Mesothelial cell of epicardium (in vitro differentiated cells): ENCODE measurements at regions not wholly inside any gene's neighbourhood (a gene's known extent, or its start where the extent isn't known, plus 50 kb on each side); places are given as distances from the start of the nearest gene placed in this dataset.

Experiments used
- DNase-seq, 2 experiments: peaks; one replicate each; pipeline ENCODE4 v3.0.0; 2021; ENCODE audit warnings: low spot score in 2 of 2; ENCODE audit not compliant: unreplicated experiment in 2 of 2
- H3K27ac Mint-ChIP-seq: 2 replicates; pipeline ENCODE4 v1.8.0; 2021; ENCODE audit warnings: mixed read lengths
- H3K27me3 Mint-ChIP-seq: 2 replicates; pipeline ENCODE4 v1.8.0; 2021; ENCODE audit warnings: low read depth, mixed read lengths
- H3K36me3 Mint-ChIP-seq: 2 replicates; pipeline ENCODE4 v1.8.0; 2021; ENCODE audit warnings: mixed read lengths
- H3K4me1 Mint-ChIP-seq: 2 replicates; pipeline ENCODE4 v1.8.0; 2021; ENCODE audit warnings: mixed read lengths
- H3K4me3 Mint-ChIP-seq: 2 replicates; pipeline ENCODE4 v1.8.0; 2021; ENCODE audit warnings: mild to moderate bottlenecking, moderate library complexity, mixed read lengths
- H3K9me3 Mint-ChIP-seq: 2 replicates; pipeline ENCODE4 v1.8.0; 2021; ENCODE audit warnings: mixed read lengths
- TF ChIP-seq, protein P1 (sequence below): fragments of 200-600 bp; sonication (generic); IDR thresholded peaks from one replicate; pipeline ENCODE4 v1.5.0; 2021; ENCODE audit warnings: antibody characterized with exemption; ENCODE audit not compliant: unreplicated experiment

DNA sequence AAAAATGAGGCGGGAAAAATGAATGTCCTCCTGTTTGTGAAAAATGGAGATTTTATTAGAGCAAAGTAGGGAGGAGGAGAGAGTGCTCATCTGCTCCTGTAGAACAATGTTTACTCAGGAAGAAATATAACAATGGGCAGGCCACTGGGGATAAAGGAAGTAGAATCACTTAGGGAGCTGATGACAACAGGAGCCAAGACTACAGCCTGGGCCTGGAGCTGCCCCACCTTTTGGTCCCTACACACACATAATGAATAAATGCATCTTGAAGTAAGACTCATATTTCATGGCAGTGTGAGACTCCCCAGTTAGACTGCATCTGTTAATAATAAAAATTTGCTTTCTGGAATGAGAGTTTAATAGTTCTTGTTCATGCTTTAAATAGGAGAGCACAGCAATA, 1939.8 kb downstream of the EFNA5 start:
- DNase-seq: no peak
- H3K9me3 Mint-ChIP-seq: peaks cover 11% of the 10 kb centered on the region
- H3K4me1 Mint-ChIP-seq: peaks cover 12% of the 10 kb centered on the region
- H3K27ac Mint-ChIP-seq: peak overlapping the region; percentile 28
- no peak overlapping the region for H3K4me3 Mint-ChIP-seq
- peaks cover 3% of the 10 kb centered on the region for H3K36me3 Mint-ChIP-seq
- H3K27me3 Mint-ChIP-seq: no peaks in the 10 kb centered on the region
- TF ChIP-seq, protein P1, sequence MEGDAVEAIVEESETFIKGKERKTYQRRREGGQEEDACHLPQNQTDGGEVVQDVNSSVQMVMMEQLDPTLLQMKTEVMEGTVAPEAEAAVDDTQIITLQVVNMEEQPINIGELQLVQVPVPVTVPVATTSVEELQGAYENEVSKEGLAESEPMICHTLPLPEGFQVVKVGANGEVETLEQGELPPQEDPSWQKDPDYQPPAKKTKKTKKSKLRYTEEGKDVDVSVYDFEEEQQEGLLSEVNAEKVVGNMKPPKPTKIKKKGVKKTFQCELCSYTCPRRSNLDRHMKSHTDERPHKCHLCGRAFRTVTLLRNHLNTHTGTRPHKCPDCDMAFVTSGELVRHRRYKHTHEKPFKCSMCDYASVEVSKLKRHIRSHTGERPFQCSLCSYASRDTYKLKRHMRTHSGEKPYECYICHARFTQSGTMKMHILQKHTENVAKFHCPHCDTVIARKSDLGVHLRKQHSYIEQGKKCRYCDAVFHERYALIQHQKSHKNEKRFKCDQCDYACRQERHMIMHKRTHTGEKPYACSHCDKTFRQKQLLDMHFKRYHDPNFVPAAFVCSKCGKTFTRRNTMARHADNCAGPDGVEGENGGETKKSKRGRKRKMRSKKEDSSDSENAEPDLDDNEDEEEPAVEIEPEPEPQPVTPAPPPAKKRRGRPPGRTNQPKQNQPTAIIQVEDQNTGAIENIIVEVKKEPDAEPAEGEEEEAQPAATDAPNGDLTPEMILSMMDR: no peak

DNA sequence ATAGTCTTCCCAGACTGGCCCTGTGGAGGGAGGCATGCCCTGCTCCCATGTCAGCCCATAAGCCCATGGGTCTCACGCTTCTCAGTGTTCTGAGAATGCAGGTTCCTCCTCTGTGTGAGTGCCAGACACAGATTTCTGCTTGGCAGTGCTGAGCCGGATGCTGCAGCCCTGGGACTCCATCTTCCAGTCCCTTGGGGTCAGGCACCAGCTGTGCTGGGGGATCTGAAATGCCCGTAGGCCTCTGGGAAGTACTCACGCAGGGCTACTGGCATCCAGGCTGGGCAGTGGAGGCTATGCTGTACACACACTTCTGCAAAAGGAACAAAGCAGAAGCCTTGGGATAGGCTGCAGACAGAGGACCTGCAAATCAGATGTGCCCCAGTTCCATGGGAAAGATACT, 1944.6 kb downstream of the EFNA5 start:
- H3K27me3 Mint-ChIP-seq: no peaks in the 10 kb centered on the region
- no peak for DNase-seq
- H3K36me3 Mint-ChIP-seq: peaks cover 16% of the 10 kb centered on the region
- peaks cover 7% of the 10 kb centered on the region for H3K4me1 Mint-ChIP-seq
- TF ChIP-seq, protein P1: no peak
- H3K9me3 Mint-ChIP-seq: peaks cover 38% of the 10 kb centered on the region
- H3K27ac Mint-ChIP-seq: no peak overlapping the region
- H3K4me3 Mint-ChIP-seq: no peak overlapping the region

DNA sequence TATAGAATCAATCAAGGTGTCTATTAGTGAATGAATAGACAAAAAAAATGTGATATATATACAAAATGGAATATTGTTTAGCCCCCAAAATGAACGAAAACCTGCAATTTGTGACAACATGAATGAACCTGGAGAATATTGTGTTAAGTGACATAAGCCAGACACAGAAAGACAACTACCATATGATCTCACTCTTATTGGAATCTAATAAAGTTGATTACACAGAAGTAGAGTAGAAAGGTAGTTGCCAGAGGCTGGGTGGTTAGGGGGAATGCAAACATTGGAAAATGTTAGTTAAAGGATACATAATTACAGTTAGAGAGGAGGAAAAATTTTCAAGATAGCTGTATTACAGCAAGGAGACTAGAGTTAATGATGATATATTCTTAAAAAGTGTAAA, 1962.3 kb downstream of the EFNA5 start:
- no peaks in the 10 kb centered on the region for H3K27me3 Mint-ChIP-seq
- no peak for DNase-seq
- H3K9me3 Mint-ChIP-seq: peaks cover 46% of the 10 kb centered on the region
- TF ChIP-seq, protein P1: no peak
- H3K4me1 Mint-ChIP-seq: peaks cover 2% of the 10 kb centered on the region
- no peak overlapping the region for H3K27ac Mint-ChIP-seq
- H3K4me3 Mint-ChIP-seq: no peak overlapping the region
- peaks cover 16% of the 10 kb centered on the region for H3K36me3 Mint-ChIP-seq

DNA sequence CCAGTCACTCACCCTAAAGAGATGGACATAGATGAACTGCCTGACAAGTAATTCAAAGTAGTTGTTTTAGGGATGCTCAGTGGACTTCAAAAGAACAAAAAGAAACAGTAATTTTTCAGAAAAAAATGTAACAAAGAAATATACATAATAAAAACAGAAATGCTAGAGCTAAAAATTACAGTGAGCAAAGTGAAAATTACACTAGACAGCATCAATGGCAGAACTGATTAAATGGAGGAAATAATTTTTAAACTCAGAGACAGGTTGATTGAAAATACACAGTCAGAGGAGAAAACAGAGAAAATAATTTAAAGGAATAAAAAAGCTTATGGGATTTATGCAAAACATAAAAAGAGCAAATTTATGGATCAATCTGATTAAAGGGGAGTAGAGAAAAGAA, 1968.4 kb downstream of the EFNA5 start:
- no peak overlapping the region for H3K27ac Mint-ChIP-seq
- TF ChIP-seq, protein P1: no peak
- no peaks in the 10 kb centered on the region for H3K4me1 Mint-ChIP-seq
- H3K9me3 Mint-ChIP-seq: peaks cover 66% of the 10 kb centered on the region
- H3K27me3 Mint-ChIP-seq: no peaks in the 10 kb centered on the region
- DNase-seq: no peak
- H3K4me3 Mint-ChIP-seq: no peak overlapping the region
- peaks cover 19% of the 10 kb centered on the region for H3K36me3 Mint-ChIP-seq

DNA sequence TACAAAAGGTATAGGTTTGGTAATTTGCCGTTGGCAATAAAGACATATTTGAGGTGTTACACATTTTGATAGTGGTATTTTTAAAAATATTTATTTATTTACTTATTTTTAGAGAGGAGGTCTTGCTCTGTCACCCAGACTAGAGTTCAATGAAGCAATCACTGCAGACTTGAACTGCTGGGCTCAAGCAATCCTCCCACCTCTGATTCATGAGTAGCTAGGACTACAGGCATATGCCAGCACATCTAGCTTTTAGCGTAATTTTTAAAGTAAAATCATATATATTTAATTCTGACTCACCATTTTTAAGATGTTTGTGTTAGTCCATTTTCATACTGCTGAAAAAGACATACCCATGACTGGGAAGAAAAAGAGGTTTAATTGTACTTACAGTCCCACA, 1974.3 kb downstream of the EFNA5 start:
- Mint-ChIP-seq H3K27me3 (no peaks in the 10 kb centered on the region), H3K4me3 (no peak overlapping the region), H3K9me3 (peaks cover 25% of the 10 kb centered on the region), H3K36me3 (peaks cover 5% of the 10 kb centered on the region), H3K4me1 (no peaks in the 10 kb centered on the region), H3K27ac (no peak overlapping the region)
- DNase-seq: no peak
- TF ChIP-seq, protein P1: no peak

DNA sequence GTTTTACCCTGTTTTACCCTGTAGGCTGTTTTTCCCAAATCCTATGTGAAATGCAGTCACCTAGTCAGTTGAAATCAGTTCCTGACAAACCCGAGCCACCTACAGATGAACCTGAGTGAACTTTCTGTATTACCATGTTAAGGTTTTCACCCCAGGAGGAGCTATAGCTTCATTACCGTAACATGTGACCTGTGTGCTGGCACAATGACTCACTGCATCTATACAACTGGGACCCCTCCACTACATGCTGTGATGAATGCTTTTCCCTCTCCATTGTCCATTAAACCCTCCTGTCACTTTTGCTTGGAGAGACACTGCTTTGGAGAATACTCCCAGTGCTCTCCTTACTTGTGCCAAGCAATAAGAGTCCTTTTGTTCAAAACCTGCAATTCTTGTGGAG, 1974.8 kb downstream of the EFNA5 start:
- no peak for DNase-seq
- Mint-ChIP-seq H3K36me3 (peaks cover under 1% of the 10 kb centered on the region), H3K27ac (no peak overlapping the region), H3K4me1 (no peaks in the 10 kb centered on the region), H3K4me3 (no peak overlapping the region), H3K27me3 (no peaks in the 10 kb centered on the region), H3K9me3 (peaks cover 20% of the 10 kb centered on the region)
- TF ChIP-seq, protein P1: no peak
